A549 (cell line): ENCODE measurements at regions not wholly inside any gene's neighbourhood (a gene's known extent, or its start where the extent isn't known, plus 50 kb on each side); places are given as distances from the start of the nearest gene placed in this dataset.

Experiments
- ATAC-seq, 2 experiments: fragments of 200-7000 bp in 1 of 2; fragments of >200 bp in 1 of 2; cut with Nextera tagmentation in 1 of 2; cut with Tn5 transposase in 1 of 2; 3 replicates each; pipeline versions ENCODE4 v1.8.0 to v1.9.1; 2018 to 2020; ENCODE audit warnings: mild to moderate bottlenecking in 1 of 2, moderate library complexity in 1 of 2
- CTCF ChIA-PET: fragments of 300-600 bp; sonication (Branson Sonifier 250); formaldehyde crosslinking; extraction: SDS; loops from one replicate; lab custom pipeline; 2021; ENCODE audit warnings: antibody characterized with exemption, inconsistent platforms; lab: Yijun Ruan, JAX
- POLR2A ChIA-PET: fragments of 350-600 bp; formaldehyde crosslinking; extraction: SDS; loops from one replicate; lab custom pipeline; 2021; ENCODE audit warnings: antibody characterized with exemption, inconsistent platforms; lab: Yijun Ruan, JAX
- DNase-seq, 2 experiments: peaks; one replicate each; pipeline versions ENCODE4 v3.0.0 to v3.0.0-alpha.2; 2011 to 2016; ENCODE audit warnings: low read depth in 1 of 2, low spot score in 1 of 2
- FAIRE-seq: peaks from 2 replicates; lab custom pipeline; 2011; peaks lifted over from hg19 to GRCh38; lab: Jason Lieb, UNC
- H3K27ac ChIP-seq, 2 experiments: fragments of >200 bp; sonication (Bioruptor Twin); formaldehyde crosslinking; 3 replicates each; pipeline ENCODE4 v1.5.1; 2016 to 2017
- H3K4me1 ChIP-seq: fragments of >200 bp; sonication (Bioruptor Twin); formaldehyde crosslinking; 3 replicates; pipeline ENCODE4 v1.6.1; 2016
- H3K4me2 ChIP-seq: fragments of >200 bp; sonication (Bioruptor Twin); formaldehyde crosslinking; 3 replicates; pipeline ENCODE4 v1.6.1; 2016
- H3K4me3 ChIP-seq: fragments of >200 bp; sonication (Bioruptor Twin); formaldehyde crosslinking; 3 replicates; pipeline ENCODE4 v1.5.1; 2016
- H3K9me3 ChIP-seq: fragments of >200 bp; sonication (Bioruptor Twin); formaldehyde crosslinking; 3 replicates; pipeline ENCODE4 v1.6.1; 2016
- ATOH8 ChIP-seq: fragments of 250-450 bp; sonication (Bioruptor Pico); IDR thresholded peaks from 2 replicates; pipeline ENCODE4 v1.5.0; 2020; ENCODE audit warnings: low read depth, mild to moderate bottlenecking, moderate library complexity
- BCL3 ChIP-seq: fragments of >200 bp; sonication (Bioruptor Twin); formaldehyde crosslinking; IDR thresholded peaks from 3 replicates; pipeline ENCODE4 v1.6.1; 2016
- CEBPB ChIP-seq, 2 experiments: fragments of >200 bp in 1 of 2; sonication (Bioruptor Twin) in 1 of 2; formaldehyde crosslinking in 1 of 2; IDR thresholded peaks; 2 replicates each; pipeline ENCODE4 v1.6.1; 2012 to 2016
- CHD2 ChIP-seq: fragments of 150-350 bp; IDR thresholded peaks from 2 replicates; pipeline ENCODE4 v1.6.1; 2014; ENCODE audit warnings: low read length; ENCODE audit not compliant: partially characterized antibody
- CHD4 ChIP-seq: fragments of 200-600 bp; sonication (generic); IDR thresholded peaks from 2 replicates; pipeline ENCODE4 v1.6.1; 2016; ENCODE audit warnings: antibody characterized with exemption, mild to moderate bottlenecking, borderline replicate concordance
- CTCF ChIP-seq: fragments of >200 bp; sonication (Bioruptor Twin); formaldehyde crosslinking; IDR thresholded peaks from 3 replicates; pipeline ENCODE4 v1.5.1; 2016
- EHMT2 ChIP-seq: fragments of 200-600 bp; sonication (generic); IDR thresholded peaks from 2 replicates; pipeline ENCODE4 v1.6.1; 2016; ENCODE audit warnings: antibody characterized with exemption, low read depth, mild to moderate bottlenecking, moderate library complexity
- EP300 ChIP-seq, 2 experiments: fragments of >200 bp; sonication (Bioruptor Twin); formaldehyde crosslinking; IDR thresholded peaks; 2 replicates in 1 of 2; 3 replicates in 1 of 2; pipeline ENCODE4 v1.6.1; 2016 to 2017
- FOXS1 ChIP-seq: fragments of 250-450 bp; sonication (Bioruptor Pico); IDR thresholded peaks from 2 replicates; pipeline ENCODE4 v1.5.0; 2020; ENCODE audit warnings: mild to moderate bottlenecking, moderate library complexity
- GATA3 ChIP-seq: IDR thresholded peaks from 2 replicates; pipeline ENCODE4 v1.6.1; 2012; ENCODE audit warnings: borderline replicate concordance
- HMGXB4 ChIP-seq: fragments of 250-450 bp; sonication (Bioruptor Pico); IDR thresholded peaks from 2 replicates; pipeline ENCODE4 v1.5.0; 2021; ENCODE audit warnings: mild to moderate bottlenecking, moderate library complexity, borderline replicate concordance
- HOXB5 ChIP-seq: fragments of 250-450 bp; sonication (Bioruptor Pico); IDR thresholded peaks from 2 replicates; pipeline ENCODE4 v1.5.0; 2020; ENCODE audit warnings: mild to moderate bottlenecking, moderate library complexity
- NR3C1 ChIP-seq: fragments of >200 bp; sonication (Bioruptor Twin); formaldehyde crosslinking; IDR thresholded peaks from 3 replicates; pipeline ENCODE4 v1.6.1; 2017
- RAD21 ChIP-seq, 2 experiments: fragments of >200 bp in 1 of 2; sonication (Bioruptor Twin) in 1 of 2; formaldehyde crosslinking in 1 of 2; IDR thresholded peaks in 1 of 2; conservative IDR thresholded peaks in 1 of 2; 2 replicates in 1 of 2; 3 replicates in 1 of 2; pipeline ENCODE4 v1.6.1; 2012 to 2018; ENCODE audit warnings: inconsistent platforms in 1 of 2
- RARB ChIP-seq: fragments of 250-450 bp; sonication (Bioruptor Pico); IDR thresholded peaks from 2 replicates; pipeline ENCODE4 v1.8.0; 2021; ENCODE audit warnings: mild to moderate bottlenecking, moderate library complexity
- RCOR1 ChIP-seq: fragments of 150-350 bp; IDR thresholded peaks from 2 replicates; pipeline ENCODE4 v1.6.1; 2014; ENCODE audit warnings: antibody characterized with exemption, low read length, low read depth
- RFX5 ChIP-seq: fragments of 450-650 bp; IDR thresholded peaks from 2 replicates; pipeline ENCODE4 v1.7.1; 2014; ENCODE audit warnings: antibody characterized with exemption, mild to moderate bottlenecking, moderate library complexity
- RNF2 ChIP-seq: fragments of 200-600 bp; sonication (generic); IDR thresholded peaks from 2 replicates; pipeline ENCODE4 v1.6.1; 2016; ENCODE audit warnings: low read depth, mild to moderate bottlenecking, antibody characterized with exemption, moderate library complexity, borderline replicate concordance
- SREBF2 ChIP-seq: fragments of 450-650 bp; IDR thresholded peaks from 2 replicates; pipeline ENCODE4 v1.6.1; 2014; ENCODE audit warnings: mild to moderate bottlenecking, moderate library complexity
- TFCP2L1 ChIP-seq: fragments of 250-450 bp; sonication (Bioruptor Pico); IDR thresholded peaks from 2 replicates; pipeline ENCODE4 v1.5.0; 2021; ENCODE audit warnings: mild to moderate bottlenecking
- USF2 ChIP-seq: fragments of 450-650 bp; IDR thresholded peaks from 2 replicates; pipeline ENCODE4 v1.6.1; 2014; ENCODE audit warnings: antibody characterized with exemption
- WGBS: methylation state at CpG from one replicate; pipeline ENCODE4 v1.1.6; 2017; ENCODE audit errors: missing lambda C conversion rate; 5-methylcytosine and 5-hydroxymethylcytosine counted together

GRCh38 chr12:91316161-91316906 lies 133.7 kb upstream of the DCN start:
- CTCF ChIA-PET = interaction anchor here (1.3 to 1.9 kb wide), 2 partner anchors 9 to 338 kb away, joined by 3 to 6 read pairs; no protein-coding TSS in a partner anchor
- ATAC-seq (no peak), DNase-seq (no peak), FAIRE-seq (no peak)
- no peak overlapping the region for H3K4me3 ChIP-seq
- 41% methylated on average over 1 of the region's 1 CpG for WGBS
- H3K27ac ChIP-seq = no peak overlapping the region
- POLR2A ChIA-PET = no interaction called here
- no peaks in the 10 kb centered on the region for H3K4me1 ChIP-seq
- no peaks in the 10 kb centered on the region for H3K9me3 ChIP-seq
- H3K4me2 ChIP-seq = no peak overlapping the region
- TF ChIP-seq USF2 (no peak), SREBF2 (no peak), FOXS1 (CRISPR knock-in tag) (no peak), HOXB5 (CRISPR knock-in tag) (no peak), EP300 (IDR thresholded peaks at IDR 0.05) (no peak), GATA3 (no peak), HMGXB4 (CRISPR knock-in tag) (no peak), RAD21 (conservative IDR thresholded peaks at IDR 0.05 in 1 of 2, IDR thresholded peaks at IDR 0.05 in 1 of 2) (no peak), EHMT2 (no peak)

GRCh38 chr12:91311081-91311480 lies 128.5 kb upstream of the DCN start:
- H3K4me2 ChIP-seq = no peak overlapping the region
- H3K9me3 ChIP-seq = no peaks in the 10 kb centered on the region
- ATAC-seq = no peak
- 37% methylated on average over 2 of the region's 2 CpGs for WGBS
- H3K27ac ChIP-seq = no peak overlapping the region
- peak in 1 of 2 experiments; percentile 20; a peak in 1 of 4 replicates for TF ChIP-seq CEBPB (IDR thresholded peaks at IDR 0.05)
- no peak for TF ChIP-seq RNF2
- TF ChIP-seq, all 56 proteins: peak for 1
- ChIA-PET POLR2A (no interaction called here), CTCF (interaction anchor here (0.6 kb wide), 1 partner anchor 10 kb away, joined by 3 read pairs; no protein-coding TSS in a partner anchor)
- Histone ChIP-seq H3K4me3 (no peak overlapping the region), H3K4me1 (no peaks in the 10 kb centered on the region)
- FAIRE-seq (no peak), DNase-seq (no peak)

- no peak for FAIRE-seq
- ATAC-seq = no peak
- Histone ChIP-seq H3K27ac (no peak overlapping the region), H3K4me2 (no peak overlapping the region), H3K4me3 (no peak overlapping the region), H3K9me3 (no peaks in the 10 kb centered on the region), H3K4me1 (no peaks in the 10 kb centered on the region)
- TF ChIP-seq RFX5 = no peak
- TF ChIP-seq USF2 = no peak
- TF ChIP-seq HMGXB4 (CRISPR knock-in tag) = no peak
- TF ChIP-seq CHD2 = no peak
- TF ChIP-seq EP300 (IDR thresholded peaks at IDR 0.05) = no peak
- TF ChIP-seq CTCF = no peak
- TF ChIP-seq SREBF2 = no peak
- no peak for TF ChIP-seq BCL3
- no peak for TF ChIP-seq ATOH8 (CRISPR knock-in tag)
- no peak for TF ChIP-seq TFCP2L1
- no peak for TF ChIP-seq CHD4
- TF ChIP-seq GATA3 = no peak
- no peak for TF ChIP-seq RARB (CRISPR knock-in tag)
- no peak for TF ChIP-seq NR3C1
- TF ChIP-seq RCOR1 = no peak
- 6% methylated on average over 2 of the region's 2 CpGs for WGBS
- ChIA-PET CTCF (no interaction called here), POLR2A (no interaction called here)
- DNase-seq = no peak
Measured at GRCh38 chr12:91309450-91309849, 126.8 kb upstream of the DCN start.
